Kidney (tissue), 13 donors: ENCODE measurements at regions not wholly inside any gene's neighbourhood (a gene's known extent, or its start where the extent isn't known, plus 50 kb on each side); places are given as distances from the start of the nearest gene placed in this dataset.

ENCODE experiments used
- DNase-seq, 5 donors: peaks; one replicate each; pipeline ENCODE4 v3.0.0-alpha.2; 2013 to 2020
- FAIRE-seq: peaks from 2 replicates; lab custom pipeline; 2012; peaks lifted over from hg19 to GRCh38; lab: Jason Lieb, UNC
- H3K27ac ChIP-seq, 2 donors: one replicate each; pipeline ENCODE4 v1.7.0; 2013; ENCODE audit warnings: low read depth in 2 of 2, low read length in 2 of 2, inconsistent platforms in 1 of 2
- H3K27me3 ChIP-seq: one replicate; pipeline ENCODE4 v1.7.1; 2013; ENCODE audit warnings: low read length, inconsistent platforms; ENCODE audit not compliant: control insufficient read depth, insufficient read depth
- H3K36me3 ChIP-seq, 3 donors: one replicate each; pipeline versions ENCODE4 v1.7.0 to v1.7.1; 2013; ENCODE audit warnings: low read length in 3 of 3, control low read depth in 1 of 3, inconsistent platforms in 1 of 3; ENCODE audit not compliant: insufficient read depth in 3 of 3, control insufficient read depth in 2 of 3
- H3K4me1 ChIP-seq, 3 donors: one replicate each; pipeline versions ENCODE4 v1.7.0 to v1.7.1; 2013; ENCODE audit warnings: low read length in 3 of 3, inconsistent platforms in 1 of 3, low read depth in 1 of 3; ENCODE audit not compliant: control insufficient read depth in 2 of 3, insufficient read depth in 2 of 3
- H3K4me3 ChIP-seq, 3 donors: one replicate each; pipeline versions ENCODE4 v1.7.0 to v1.8.1; 2013; ENCODE audit warnings: low read length in 3 of 3, control low read depth in 1 of 3, inconsistent platforms in 1 of 3
- H3K9ac ChIP-seq, 3 donors: one replicate each; pipeline versions ENCODE4 v1.7.0 to v1.7.1; 2013; ENCODE audit warnings: low read length in 3 of 3, control low read depth in 1 of 3, inconsistent platforms in 1 of 3
- H3K9me3 ChIP-seq, 3 donors: one replicate each; pipeline versions ENCODE4 v1.7.0 to v1.7.1; 2013; ENCODE audit warnings: low read length in 3 of 3, control low read depth in 1 of 3, inconsistent platforms in 1 of 3; ENCODE audit not compliant: control insufficient read depth in 2 of 3, insufficient read depth in 1 of 3
- intact Hi-C: fragments of 100-400 bp; cut with DNase I; formaldehyde crosslinking; loops from one replicate; pipeline ENCODE4 v1.11.1; 2022
- TF ChIP-seq, protein P1 (sequence below): IDR thresholded peaks from 3 replicates; pipeline ENCODE4 v1.5.1; 2012; ENCODE audit warnings: mild to moderate bottlenecking, moderate library complexity, borderline replicate concordance; ENCODE audit not compliant: insufficient read depth; ENCODE audit errors: extremely low read depth
- donor health status: control.
- donor health status: control.
- donor health status: control.
- donor health status: control.
- donor health status: control.
- donor health status: DM: yes; HTN: yes; CAD: no.
- donor health status: Normal renal cell carcinoma (clear cell type).

DNA sequence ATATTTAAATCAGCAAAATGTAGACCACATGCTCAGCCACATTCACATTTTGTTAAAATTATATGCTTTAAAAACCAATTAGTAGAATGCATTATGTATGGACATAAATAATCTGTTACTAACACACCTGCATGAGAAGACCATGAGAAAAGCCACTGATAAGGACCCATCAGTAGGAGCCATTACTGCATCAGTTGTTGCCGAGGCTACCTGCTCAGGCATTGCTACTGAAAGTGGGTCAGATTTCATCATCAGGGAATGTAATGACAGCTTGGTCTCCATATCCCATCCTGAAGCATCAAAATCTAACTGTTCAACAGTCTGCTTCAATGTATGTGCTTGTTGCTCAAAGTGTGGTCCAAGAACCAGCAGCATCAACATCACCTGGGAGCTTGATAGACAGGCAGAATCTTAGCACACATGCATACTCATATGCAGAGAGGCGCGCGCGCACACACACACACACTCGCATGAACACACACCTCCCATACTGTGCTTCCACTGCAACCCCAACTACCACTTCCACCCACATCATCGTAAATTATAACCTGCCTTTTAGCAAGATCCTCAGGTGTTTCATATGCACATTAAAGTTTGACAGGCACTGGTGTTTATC is 72.4 kb upstream of the FOXB1 start:
- Histone ChIP-seq H3K9ac (no peak overlapping the region), H3K27ac (no peak overlapping the region), H3K27me3 (no peaks in the 10 kb centered on the region), H3K9me3 (no peaks in the 10 kb centered on the region), H3K4me3 (no peak overlapping the region), H3K4me1 (no peaks in the 10 kb centered on the region), H3K36me3 (no peaks in the 10 kb centered on the region)
- DNase-seq, result no peak
- FAIRE-seq, result no peak
- TF ChIP-seq, protein P1, sequence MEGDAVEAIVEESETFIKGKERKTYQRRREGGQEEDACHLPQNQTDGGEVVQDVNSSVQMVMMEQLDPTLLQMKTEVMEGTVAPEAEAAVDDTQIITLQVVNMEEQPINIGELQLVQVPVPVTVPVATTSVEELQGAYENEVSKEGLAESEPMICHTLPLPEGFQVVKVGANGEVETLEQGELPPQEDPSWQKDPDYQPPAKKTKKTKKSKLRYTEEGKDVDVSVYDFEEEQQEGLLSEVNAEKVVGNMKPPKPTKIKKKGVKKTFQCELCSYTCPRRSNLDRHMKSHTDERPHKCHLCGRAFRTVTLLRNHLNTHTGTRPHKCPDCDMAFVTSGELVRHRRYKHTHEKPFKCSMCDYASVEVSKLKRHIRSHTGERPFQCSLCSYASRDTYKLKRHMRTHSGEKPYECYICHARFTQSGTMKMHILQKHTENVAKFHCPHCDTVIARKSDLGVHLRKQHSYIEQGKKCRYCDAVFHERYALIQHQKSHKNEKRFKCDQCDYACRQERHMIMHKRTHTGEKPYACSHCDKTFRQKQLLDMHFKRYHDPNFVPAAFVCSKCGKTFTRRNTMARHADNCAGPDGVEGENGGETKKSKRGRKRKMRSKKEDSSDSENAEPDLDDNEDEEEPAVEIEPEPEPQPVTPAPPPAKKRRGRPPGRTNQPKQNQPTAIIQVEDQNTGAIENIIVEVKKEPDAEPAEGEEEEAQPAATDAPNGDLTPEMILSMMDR, result no peak
- intact Hi-C loops, result no loop called here

DNA sequence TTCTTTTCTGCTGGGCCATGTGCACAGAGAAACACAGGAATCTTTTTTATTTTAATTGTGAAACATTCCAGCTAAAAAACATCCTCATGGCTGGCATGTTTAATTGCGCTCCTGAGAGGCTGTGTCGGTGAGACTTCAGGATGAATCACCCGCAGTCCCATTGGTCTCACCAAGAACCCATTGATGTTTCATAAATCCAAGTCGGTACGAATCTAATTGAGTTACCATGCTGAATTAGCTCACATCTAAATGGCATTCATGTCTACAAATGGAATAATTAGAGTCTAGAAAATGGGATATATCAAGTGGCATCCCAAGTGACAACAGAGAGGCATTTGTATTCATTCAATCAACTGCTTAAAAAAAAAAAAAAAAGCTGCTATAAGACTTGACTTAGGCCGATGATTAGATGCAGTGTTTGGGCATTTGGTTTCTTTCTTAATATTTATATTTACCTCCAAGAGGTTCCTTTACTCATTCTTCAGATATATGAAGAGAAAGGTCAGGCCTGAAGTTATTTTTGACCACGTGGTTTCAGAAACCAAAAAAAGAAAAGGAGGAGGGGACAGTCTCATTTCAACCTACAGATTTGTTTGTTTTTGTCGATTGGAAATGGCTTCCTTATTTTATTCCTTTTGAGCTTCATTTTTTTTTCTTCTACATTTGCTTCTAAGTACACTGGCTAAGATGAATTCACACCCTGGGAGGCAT is 79.1 kb upstream of the FOXB1 start:
- TF ChIP-seq, protein P1, result no peak
- peaks cover 0 to 4% (median 3%) of the 10 kb centered on the region in 3 donors for H3K9me3 ChIP-seq
- no peaks in the 10 kb centered on the region for H3K36me3 ChIP-seq
- no peaks in the 10 kb centered on the region for H3K4me1 ChIP-seq
- no peak for FAIRE-seq
- no peaks in the 10 kb centered on the region for H3K27me3 ChIP-seq
- no peak for DNase-seq
- intact Hi-C loops, result no loop called here
- H3K9ac ChIP-seq, result no peak overlapping the region
- H3K4me3 ChIP-seq, result no peak overlapping the region
- no peak overlapping the region for H3K27ac ChIP-seq

DNA sequence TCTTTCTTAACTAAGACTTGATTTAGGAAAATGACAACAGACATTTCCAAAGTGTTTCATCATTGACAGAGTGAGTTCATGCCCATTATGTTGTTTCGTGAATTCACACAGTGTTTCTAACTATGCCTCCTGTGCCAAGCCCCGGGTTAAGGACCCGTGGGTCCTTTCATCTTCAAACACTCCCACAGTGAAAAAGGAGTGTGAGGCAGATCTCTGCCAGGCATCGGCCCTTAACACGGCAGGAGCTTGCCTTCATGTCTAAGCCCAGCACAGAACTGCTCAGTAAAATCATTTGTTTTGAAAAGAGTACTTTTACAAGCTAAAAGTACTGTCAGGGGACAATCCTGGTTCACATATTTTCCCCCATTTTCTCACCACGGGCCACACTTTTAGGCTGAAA is 80.0 kb upstream of the FOXB1 start:
- H3K4me3 ChIP-seq, result no peak overlapping the region
- no peaks in the 10 kb centered on the region for H3K27me3 ChIP-seq
- FAIRE-seq (no peak), DNase-seq (no peak)
- no peak overlapping the region for H3K9ac ChIP-seq
- TF ChIP-seq, protein P1, result no peak
- H3K36me3 ChIP-seq, result no peaks in the 10 kb centered on the region
- peaks cover 0 to 4% (median 3%) of the 10 kb centered on the region in 3 donors for H3K9me3 ChIP-seq
- intact Hi-C loops, result no loop called here
- H3K4me1 ChIP-seq, result no peaks in the 10 kb centered on the region
- H3K27ac ChIP-seq, result no peak overlapping the region
